ENCODE measurements at regions not wholly inside any gene's neighbourhood (a gene's known extent, or its start where the extent isn't known, plus 50 kb on each side); places are given as distances from the start of the nearest gene placed in this dataset.
"Not testable (repeated sequence)": the region's sequence is repeated elsewhere in the genome, so short reads cannot be mapped to it uniquely, and the experiment has no call there.

GRCh38 chr14:40679256-40679655 is 927.4 kb upstream of the LRFN5 start:
- DNase-seq = no peak

DNA sequence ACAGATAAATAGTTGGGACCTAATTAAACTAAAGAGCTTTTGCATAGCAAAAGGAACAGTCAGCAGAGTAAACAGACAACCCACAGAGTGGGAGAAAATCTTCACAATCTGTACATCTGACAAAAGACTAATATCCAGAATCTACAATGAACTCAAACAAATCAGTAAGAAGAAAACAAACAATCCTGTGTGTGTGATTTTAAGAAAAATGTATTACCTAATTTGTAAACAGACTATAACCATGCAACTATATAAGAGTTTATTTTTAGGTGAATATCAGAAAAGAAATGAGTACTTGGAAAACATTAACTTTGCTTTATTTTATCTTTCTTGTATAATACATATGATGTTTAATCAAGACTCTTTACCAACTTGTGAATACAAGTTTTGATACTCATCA is 929.5 kb upstream of the LRFN5 start:
- not testable (repeated sequence) for DNase-seq

DNA sequence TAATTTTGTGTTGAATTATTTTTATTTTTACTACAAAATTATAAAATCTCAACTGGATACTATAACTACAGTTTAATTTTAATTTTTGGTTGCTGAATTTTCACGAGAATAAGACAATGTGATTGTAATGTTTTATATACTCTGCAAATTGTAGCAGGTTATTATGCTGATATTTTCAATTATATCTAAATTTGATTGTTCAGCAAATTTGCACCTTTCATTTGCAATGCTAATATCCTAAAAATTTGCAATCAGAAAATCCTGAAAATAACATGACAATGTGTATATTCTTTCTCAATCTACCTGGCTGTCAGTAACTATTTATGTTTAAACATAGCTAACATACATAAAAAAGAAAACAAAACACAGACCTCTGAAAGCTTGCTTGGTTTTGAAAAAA is 932.2 kb upstream of the LRFN5 start:
- no peak for DNase-seq

GRCh38 chr14:40656311-40656710 is 950.4 kb upstream of the LRFN5 start:
- DNase-seq = no peak

- DNase-seq = no peak
These were observed 954.5 kb upstream of the LRFN5 start for GRCh38 chr14:40652089-40652691.

GRCh38 chr14:40630471-40630870 is 976.2 kb upstream of the LRFN5 start:
- DNase-seq = no peak

- DNase-seq = not testable (repeated sequence)
These were observed 977.0 kb upstream of the LRFN5 start for GRCh38 chr14:40629551-40630137.

DNA sequence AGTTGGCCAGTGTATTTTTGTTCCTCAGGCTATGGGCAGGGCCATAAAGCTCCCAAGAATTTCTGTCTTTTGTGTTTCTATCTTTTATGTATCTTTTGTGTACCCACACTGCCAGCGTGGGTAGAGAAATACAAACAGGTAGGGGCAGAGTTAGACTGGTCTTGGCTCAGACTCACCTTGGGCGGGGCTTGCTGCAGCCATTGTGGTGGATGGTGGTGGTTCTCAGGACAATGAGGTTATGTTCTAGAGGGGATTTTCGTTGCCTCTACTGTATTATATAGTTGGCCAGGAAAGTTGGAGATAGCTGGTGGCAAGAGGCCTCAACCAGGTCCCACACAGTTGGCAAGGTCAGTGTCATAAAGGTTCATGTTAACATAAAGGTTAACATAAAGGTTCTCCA is 977.5 kb upstream of the LRFN5 start:
- DNase-seq = no peak

DNA sequence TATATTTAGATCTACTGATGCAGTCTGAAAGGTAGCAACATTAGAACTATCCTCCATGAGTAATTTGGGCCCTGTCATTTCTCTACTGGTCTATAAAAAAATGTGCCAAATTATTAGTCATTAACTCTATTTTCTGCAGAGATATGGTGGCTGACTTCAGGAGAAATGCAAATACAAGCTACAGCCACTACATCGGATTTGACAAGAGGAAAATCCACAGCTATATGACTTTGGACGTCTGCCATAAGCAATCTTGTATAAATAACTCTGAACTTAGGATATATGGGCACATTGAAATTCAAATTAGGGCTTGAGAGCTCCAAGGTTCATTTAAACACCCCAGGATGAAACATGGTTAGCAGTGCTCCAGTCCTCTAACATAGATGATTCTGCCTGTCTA is 983.0 kb upstream of the LRFN5 start:
- no peak for DNase-seq

- DNase-seq = no peak
These were observed 988.3 kb upstream of the LRFN5 start for GRCh38 chr14:40618225-40618898.

- DNase-seq = no peak
These were observed 990.1 kb upstream of the LRFN5 start for GRCh38 chr14:40616579-40616978.

DNA sequence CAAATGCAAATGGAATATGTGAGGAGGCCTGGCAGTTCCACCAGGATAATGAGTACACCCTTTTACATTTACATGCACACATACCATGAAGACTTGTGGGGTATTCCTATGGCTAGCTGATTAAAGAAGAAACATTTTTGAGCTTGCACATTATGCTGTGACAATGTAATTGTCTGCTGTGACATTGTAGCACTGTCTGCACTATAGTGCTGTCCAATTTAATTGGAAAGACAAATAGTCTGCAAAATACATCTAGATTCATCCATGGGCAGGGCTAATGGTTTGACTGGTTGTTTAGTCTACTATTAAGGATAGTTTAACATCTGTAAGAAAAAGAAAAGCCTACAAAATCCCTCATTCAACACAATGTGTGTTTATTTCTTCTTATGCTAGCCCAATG is 1005.6 kb upstream of the LRFN5 start:
- no peak for DNase-seq

GRCh38 chr14:40599725-40600124 is 1007.0 kb upstream of the LRFN5 start:
- DNase-seq = peak; percentile 26

DNA sequence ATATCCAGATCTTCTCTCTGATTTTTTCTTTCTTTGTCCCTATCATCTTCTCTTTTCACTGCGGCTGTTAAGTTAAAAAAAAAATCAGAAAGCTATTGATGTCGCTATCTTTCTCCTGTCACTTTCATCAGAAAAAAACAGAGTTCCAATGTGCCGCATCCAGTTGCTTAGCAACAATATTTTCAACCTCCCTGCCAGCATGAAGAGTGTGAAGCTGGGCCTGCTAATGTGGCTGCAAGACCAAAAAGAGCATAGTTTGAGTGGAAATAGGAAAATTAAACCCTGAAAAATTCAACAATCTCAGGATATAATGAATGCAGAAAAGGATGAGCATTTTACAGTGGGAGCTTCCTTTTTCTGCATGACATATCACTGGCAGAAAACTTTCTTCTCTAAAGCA is 1025.4 kb upstream of the LRFN5 start:
- DNase-seq = no peak

- DNase-seq = no peak
These were observed 1029.7 kb upstream of the LRFN5 start for GRCh38 chr14:40576880-40577478.

DNA sequence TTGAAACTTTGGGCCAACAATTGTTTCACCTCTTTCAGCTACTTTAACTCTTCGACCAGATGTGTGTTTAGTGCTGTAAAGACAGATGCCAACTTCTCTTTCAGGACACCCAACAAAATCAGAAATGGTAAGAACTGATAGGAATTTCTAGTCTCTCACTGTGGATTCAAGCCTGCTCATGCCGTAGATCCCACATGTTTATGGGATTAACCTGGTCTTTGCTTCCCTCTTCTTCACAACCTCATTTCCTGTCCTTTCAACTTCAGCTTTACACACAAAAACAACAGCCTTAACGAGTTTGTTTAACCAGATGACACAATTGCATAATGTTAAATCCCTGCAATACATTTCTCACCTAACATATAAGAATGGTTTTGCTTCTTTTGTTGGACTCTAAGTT is 1031.9 kb upstream of the LRFN5 start:
- DNase-seq = no peak

- no peak for DNase-seq
These were observed 1081.4 kb upstream of the LRFN5 start for GRCh38 chr14:40525314-40525713.

DNA sequence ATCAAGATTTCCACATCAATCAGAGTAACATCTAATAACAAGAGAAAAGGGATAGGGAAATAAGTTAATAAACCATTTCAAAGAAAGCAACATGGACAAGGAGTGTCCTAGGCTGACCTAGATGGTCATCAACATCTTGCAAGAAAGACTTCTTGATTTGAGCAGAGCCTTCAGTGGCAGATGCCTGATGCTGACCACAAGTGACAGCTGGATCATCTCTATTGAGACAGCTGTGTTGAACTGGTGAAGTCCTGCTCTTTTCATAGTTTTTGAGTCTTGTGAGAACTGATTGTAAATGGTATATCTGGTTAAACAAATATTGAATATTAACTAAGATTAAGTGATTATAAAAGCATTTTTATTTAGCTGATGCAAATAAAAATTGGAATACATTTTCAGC is 1083.6 kb upstream of the LRFN5 start:
- DNase-seq = no peak

GRCh38 chr14:40494483-40494882 is 1062.2 kb upstream of the FBXO33 start:
- no peak for DNase-seq

GRCh38 chr14:40487824-40488223 is 1055.6 kb upstream of the FBXO33 start:
- DNase-seq = no peak

DNA sequence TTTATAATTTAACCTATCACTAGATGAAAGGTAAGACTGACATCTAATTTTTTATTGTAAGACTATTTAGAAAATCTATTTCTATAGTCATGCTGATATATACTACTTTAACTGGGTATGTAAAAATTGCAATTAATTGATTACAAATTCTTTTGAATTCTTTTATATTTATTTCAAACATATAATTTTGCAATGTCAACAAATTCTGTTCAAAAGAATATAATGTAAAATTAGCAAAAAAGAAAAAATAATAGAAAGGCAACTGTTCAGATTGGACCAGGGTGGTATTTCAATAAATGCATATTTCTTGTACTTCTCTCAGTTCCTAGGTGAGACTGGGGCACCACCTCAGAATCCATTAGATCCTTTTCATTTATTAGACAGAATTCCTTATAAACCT is 1053.5 kb upstream of the FBXO33 start:
- DNase-seq = no peak

GRCh38 chr14:40476005-40476404 is 1043.8 kb upstream of the FBXO33 start:
- no peak for DNase-seq

DNA sequence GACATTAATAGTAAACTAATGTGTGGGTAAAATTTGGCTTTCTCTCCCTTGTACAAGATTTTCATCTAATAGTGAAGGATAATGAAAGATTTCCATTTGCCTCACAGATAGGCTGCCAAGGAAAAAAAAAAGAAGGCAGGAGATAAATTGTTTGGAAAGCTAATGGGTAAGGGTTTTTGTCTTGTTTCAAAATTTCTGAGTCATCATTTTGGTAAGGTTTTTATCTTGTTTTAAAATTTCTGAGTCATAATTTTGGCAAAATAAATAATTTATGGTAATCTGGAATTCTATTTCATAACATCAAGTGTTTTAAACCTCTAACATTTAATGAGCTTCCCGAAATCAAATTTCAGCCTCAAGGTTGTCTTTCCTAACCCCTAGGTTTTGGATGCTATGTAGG is 1035.7 kb upstream of the FBXO33 start:
- no peak for DNase-seq

GRCh38 chr14:40464531-40464930 is 1032.3 kb upstream of the FBXO33 start:
- no peak for DNase-seq
